ENCODE measurements at regions not wholly inside any gene's neighbourhood (a gene's known extent, or its start where the extent isn't known, plus 50 kb on each side); places are given as distances from the start of the nearest gene placed in this dataset.

- TF ChIP-seq CTCF (IDR thresholded peaks at IDR 0.05; ENCODE audit: low read depth, low read length), result no peak
- H3K4me3 ChIP-seq (replicated peaks in 1 of 2; ENCODE audit: low read depth in 2 of 2, low read length in 2 of 2), result no peak overlapping the region
- no peak for DNase-seq (ENCODE audit: low read depth in 2 of 2)
Measured at GRCh38 chr9:106333481-106333880, 529.5 kb upstream of the ZNF462 start.

GRCh38 chr9:106334081-106334480 is 528.9 kb upstream of the ZNF462 start:
- H3K4me3 ChIP-seq (replicated peaks in 1 of 2; ENCODE audit: low read depth in 2 of 2, low read length in 2 of 2), result no peak overlapping the region
- no peak for DNase-seq (ENCODE audit: low read depth in 2 of 2)
- no peak for TF ChIP-seq CTCF (IDR thresholded peaks at IDR 0.05; ENCODE audit: low read depth, low read length)

- TF ChIP-seq CTCF (IDR thresholded peaks at IDR 0.05; ENCODE audit: low read depth, low read length), result no peak
- H3K4me3 ChIP-seq (replicated peaks in 1 of 2; ENCODE audit: low read depth in 2 of 2, low read length in 2 of 2), result no peak overlapping the region
- no peak for DNase-seq (ENCODE audit: low read depth in 2 of 2)
Measured at GRCh38 chr9:106339882-106340281, 523.1 kb upstream of the ZNF462 start.

- TF ChIP-seq CTCF (IDR thresholded peaks at IDR 0.05; ENCODE audit: low read depth, low read length), result no peak
- no peak overlapping the region for H3K4me3 ChIP-seq (replicated peaks in 1 of 2; ENCODE audit: low read depth in 2 of 2, low read length in 2 of 2)
- no peak for DNase-seq (ENCODE audit: low read depth in 2 of 2)
Measured at GRCh38 chr9:106350777-106351176, 512.2 kb upstream of the ZNF462 start.

GRCh38 chr9:106356924-106357323 is 506.0 kb upstream of the ZNF462 start:
- no peak for TF ChIP-seq CTCF (IDR thresholded peaks at IDR 0.05; ENCODE audit: low read depth, low read length)
- no peak for DNase-seq (ENCODE audit: low read depth in 2 of 2)
- H3K4me3 ChIP-seq (replicated peaks in 1 of 2; ENCODE audit: low read depth in 2 of 2, low read length in 2 of 2), result no peak overlapping the region

GRCh38 chr9:106358331-106358730 is 504.6 kb upstream of the ZNF462 start:
- no peak for DNase-seq (ENCODE audit: low read depth in 2 of 2)
- TF ChIP-seq CTCF (IDR thresholded peaks at IDR 0.05; ENCODE audit: low read depth, low read length), result no peak
- H3K4me3 ChIP-seq (replicated peaks in 1 of 2; ENCODE audit: low read depth in 2 of 2, low read length in 2 of 2), result no peak overlapping the region

- TF ChIP-seq CTCF (IDR thresholded peaks at IDR 0.05; ENCODE audit: low read depth, low read length), result no peak
- H3K4me3 ChIP-seq (replicated peaks in 1 of 2; ENCODE audit: low read depth in 2 of 2, low read length in 2 of 2), result no peak overlapping the region
- no peak for DNase-seq (ENCODE audit: low read depth in 2 of 2)
Measured at GRCh38 chr9:106376689-106377088, 486.3 kb upstream of the ZNF462 start.

Measured in cardiac fibroblast (primary cell).